Activated naive CD4-positive, alpha-beta T cell treated with anti-CD3 and anti-CD28 coated beads, Interleukin-2, amount 50 U/mL, for 72 hours (primary cell): ENCODE measurements at regions not wholly inside any gene's neighbourhood (a gene's known extent, or its start where the extent isn't known, plus 50 kb on each side); places are given as distances from the start of the nearest gene placed in this dataset.
"Not testable (repeated sequence)": the region's sequence is repeated elsewhere in the genome, so short reads cannot be mapped to it uniquely, and the experiment has no call there.

Experiments
- ATAC-seq, 2 donors: fragments of 150-1000 bp; cut with Tn5 transposase; 2 replicates each; pipeline ENCODE4 v1.10.0; 2021; ENCODE audit warnings: mild to moderate bottlenecking in 2 of 2, moderate library complexity in 2 of 2
- DNase-seq, 2 donors: peaks; one replicate each; pipeline ENCODE4 v3.0.0; 2021 to 2022; ENCODE audit warnings: low spot score in 2 of 2
- H3K27ac Mint-ChIP-seq, 2 donors: one replicate each; pipeline ENCODE4 v1.8.0; 2022; ENCODE audit warnings: mild to moderate bottlenecking in 2 of 2, mixed read lengths in 2 of 2
- H3K36me3 Mint-ChIP-seq, 2 donors: one replicate each; pipeline ENCODE4 v1.8.0; 2022; ENCODE audit warnings: mixed read lengths in 2 of 2
- H3K9me3 Mint-ChIP-seq, 2 donors: one replicate each; pipeline ENCODE4 v1.8.0; 2022; ENCODE audit warnings: mixed read lengths in 2 of 2

GRCh38 chr9:102941868-102942267, 53.3 kb upstream of the CYLC2 start:
- DNase-seq (no peak), ATAC-seq (no peak)
- peaks cover 0 to 5% of the 10 kb centered on the region in 2 donors for H3K36me3 Mint-ChIP-seq
- peaks cover 9 to 14% of the 10 kb centered on the region in 2 donors for H3K9me3 Mint-ChIP-seq
- no peak overlapping the region for H3K27ac Mint-ChIP-seq

GRCh38 chr9:102922526-102922925, 72.6 kb upstream of the CYLC2 start:
- Mint-ChIP-seq H3K36me3 (no peaks in the 10 kb centered on the region), H3K27ac (no peak overlapping the region), H3K9me3 (peaks cover under 1% of the 10 kb centered on the region in 2 donors)
- peak; percentile 60 to 71 for ATAC-seq
- no peak for DNase-seq

- Mint-ChIP-seq H3K9me3 (peaks cover 5 to 20% of the 10 kb centered on the region in 2 donors), H3K36me3 (no peaks in the 10 kb centered on the region), H3K27ac (no peak overlapping the region)
- ATAC-seq = no peak
- no peak for DNase-seq
Measured at GRCh38 chr9:102911185-102911584, 83.9 kb upstream of the CYLC2 start.

GRCh38 chr9:102905795-102906194, 89.3 kb upstream of the CYLC2 start:
- H3K27ac Mint-ChIP-seq, ATAC-seq, DNase-seq: not testable (repeated sequence)
- peaks cover 0 to 12% of the 10 kb centered on the region in 2 donors for H3K36me3 Mint-ChIP-seq
- H3K9me3 Mint-ChIP-seq = peaks cover 21 to 41% of the 10 kb centered on the region in 2 donors

- ATAC-seq = no peak
- DNase-seq = no peak
- Mint-ChIP-seq H3K36me3 (no peaks in the 10 kb centered on the region), H3K27ac (no peak overlapping the region), H3K9me3 (peaks cover 8 to 9% of the 10 kb centered on the region in 2 donors)
Measured at GRCh38 chr9:102892025-102892424, 103.1 kb upstream of the CYLC2 start.

- H3K9me3 Mint-ChIP-seq, H3K27ac Mint-ChIP-seq, ATAC-seq, DNase-seq, H3K36me3 Mint-ChIP-seq: not testable (repeated sequence)
Measured at GRCh38 chr9:102888747-102889146, 106.4 kb upstream of the CYLC2 start.

GRCh38 chr9:102875687-102876086, 119.4 kb upstream of the CYLC2 start:
- no peak for DNase-seq
- no peak overlapping the region for H3K27ac Mint-ChIP-seq
- peaks cover 11 to 18% of the 10 kb centered on the region in 2 donors for H3K9me3 Mint-ChIP-seq
- ATAC-seq = no peak
- H3K36me3 Mint-ChIP-seq = no peaks in the 10 kb centered on the region

DNA sequence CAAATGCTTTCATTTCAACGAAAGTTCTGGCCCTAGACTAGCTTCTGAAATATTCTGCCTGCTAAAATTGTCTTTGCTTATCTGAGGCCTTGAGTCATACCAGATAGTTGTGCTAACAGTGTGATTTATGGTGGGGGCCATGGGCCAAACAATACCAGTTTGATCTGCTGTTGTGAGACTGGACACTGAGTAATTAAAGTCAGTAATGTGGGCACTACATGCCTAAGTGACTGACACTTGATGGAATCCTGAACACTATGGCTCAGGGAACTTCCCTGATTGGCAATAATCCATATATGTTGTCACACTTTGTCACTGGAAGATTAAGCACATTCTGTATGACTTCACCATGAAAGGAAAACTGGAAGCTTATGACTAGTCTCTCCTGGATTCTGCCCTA, 127.6 kb upstream of the CYLC2 start:
- H3K9me3 Mint-ChIP-seq = peaks cover 7 to 8% of the 10 kb centered on the region in 2 donors
- no peak for DNase-seq

GRCh38 chr9:102862478-102862877, 132.7 kb upstream of the CYLC2 start:
- Mint-ChIP-seq H3K36me3 (no peaks in the 10 kb centered on the region), H3K27ac (no peak overlapping the region), H3K9me3 (peaks cover 11 to 12% of the 10 kb centered on the region in 2 donors)
- no peak for ATAC-seq
- DNase-seq = no peak

More for the DNA sequence above, 127.6 kb upstream of the CYLC2 start:
- Mint-ChIP-seq H3K27ac (no peak overlapping the region), H3K36me3 (no peaks in the 10 kb centered on the region)
- ATAC-seq = no peak

GRCh38 chr9:102855641-102856040, 139.5 kb upstream of the CYLC2 start:
- ATAC-seq = no peak
- Mint-ChIP-seq H3K36me3 (no peaks in the 10 kb centered on the region), H3K9me3 (peaks cover 12 to 15% of the 10 kb centered on the region in 2 donors)

GRCh38 chr9:102845827-102846371, 149.2 kb upstream of the CYLC2 start:
- Mint-ChIP-seq H3K36me3 (peaks cover 0 to 4% of the 10 kb centered on the region in 2 donors), H3K9me3 (peaks cover 9 to 13% of the 10 kb centered on the region in 2 donors), H3K27ac (no peak overlapping the region)
- ATAC-seq = no peak
- DNase-seq = no peak

More at GRCh38 chr9:102855641-102856040, 139.5 kb upstream of the CYLC2 start:
- no peak overlapping the region for H3K27ac Mint-ChIP-seq
- DNase-seq = no peak

DNA sequence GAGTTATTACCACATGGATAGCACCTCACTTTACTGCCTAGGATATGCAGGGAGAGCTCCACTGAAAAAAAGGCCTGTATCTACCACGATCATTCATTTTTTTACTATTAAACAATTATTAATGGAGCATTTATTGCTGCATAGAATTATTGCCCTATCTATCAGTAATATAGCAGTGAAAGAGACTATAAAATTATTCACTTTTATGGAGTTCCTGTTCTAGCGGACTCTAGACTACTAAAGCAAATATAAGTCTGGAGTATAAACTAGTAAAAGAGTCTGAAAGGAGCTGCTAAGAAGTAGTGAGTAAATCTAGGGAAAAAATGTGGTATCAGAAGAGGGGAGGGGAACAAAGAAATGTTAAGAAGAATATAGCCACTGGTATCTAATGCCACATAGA, 150.4 kb upstream of the CYLC2 start:
- Mint-ChIP-seq H3K36me3 (peaks cover 0 to 4% of the 10 kb centered on the region in 2 donors), H3K9me3 (peaks cover 8 to 13% of the 10 kb centered on the region in 2 donors), H3K27ac (no peak overlapping the region)
- no peak for DNase-seq
- ATAC-seq = no peak

- no peak for DNase-seq
- no peak overlapping the region for H3K27ac Mint-ChIP-seq
- no peak for ATAC-seq
- H3K9me3 Mint-ChIP-seq = peaks cover 6 to 12% of the 10 kb centered on the region in 2 donors
- H3K36me3 Mint-ChIP-seq = peaks cover 0 to 2% of the 10 kb centered on the region in 2 donors
Measured at GRCh38 chr9:102842423-102842822, 152.7 kb upstream of the CYLC2 start.

- Mint-ChIP-seq H3K9me3 (peaks cover 9 to 11% of the 10 kb centered on the region in 2 donors), H3K36me3 (no peaks in the 10 kb centered on the region), H3K27ac (no peak overlapping the region)
- ATAC-seq (no peak), DNase-seq (no peak)
Measured at GRCh38 chr9:102841376-102841775, 153.8 kb upstream of the CYLC2 start.

DNA sequence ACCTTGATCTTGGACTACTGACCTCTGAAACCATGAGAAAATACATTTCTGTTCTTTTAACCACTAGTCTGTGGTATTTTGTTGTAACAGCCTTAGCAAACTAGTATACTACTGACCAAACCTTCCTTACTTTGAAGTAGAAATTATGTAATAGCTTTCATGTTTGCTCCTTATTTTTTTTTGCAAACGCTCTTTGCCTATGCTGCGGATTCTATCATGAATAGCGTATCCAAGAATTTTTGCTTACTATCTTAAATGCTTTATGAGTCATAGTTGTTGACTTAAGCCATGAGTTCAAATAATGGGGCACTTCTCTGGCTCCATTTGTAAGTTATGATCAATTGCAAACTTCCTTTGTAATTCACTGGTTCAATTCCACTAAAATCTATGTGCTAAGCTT, 154.8 kb upstream of the CYLC2 start:
- ATAC-seq (no peak), DNase-seq (no peak)
- Mint-ChIP-seq H3K9me3 (peaks cover 9 to 11% of the 10 kb centered on the region in 2 donors), H3K36me3 (no peaks in the 10 kb centered on the region), H3K27ac (no peak overlapping the region)

- peaks cover 6 to 10% of the 10 kb centered on the region in 2 donors for H3K9me3 Mint-ChIP-seq
Measured at GRCh38 chr9:102832814-102833213, 162.3 kb upstream of the CYLC2 start.

DNA sequence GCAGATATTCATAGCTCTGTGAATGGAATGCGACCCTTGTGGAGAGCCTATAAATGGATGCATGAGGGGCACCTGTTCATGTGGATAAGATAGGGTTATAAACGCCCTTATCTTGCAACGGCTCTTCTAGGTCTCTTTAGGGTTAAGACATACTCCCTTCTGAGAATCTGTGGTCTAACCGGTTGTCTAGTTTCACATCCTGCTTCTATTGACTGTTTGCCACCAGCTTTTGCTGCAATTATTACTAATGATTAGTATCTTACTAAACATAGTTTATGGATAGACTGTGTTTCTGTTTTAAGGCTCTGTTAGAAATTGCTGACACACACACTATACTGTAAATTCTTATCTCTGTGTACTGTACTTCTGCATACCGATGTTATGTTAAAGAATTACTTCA, 198.9 kb upstream of the CYLC2 start:
- Mint-ChIP-seq H3K9me3 (peaks cover 12 to 16% of the 10 kb centered on the region in 2 donors), H3K36me3 (peaks cover 0 to 4% of the 10 kb centered on the region in 2 donors), H3K27ac (no peak overlapping the region)
- no peak for ATAC-seq
- DNase-seq = no peak

More at GRCh38 chr9:102832814-102833213, 162.3 kb upstream of the CYLC2 start:
- no peak for DNase-seq
- Mint-ChIP-seq H3K36me3 (no peaks in the 10 kb centered on the region), H3K27ac (no peak overlapping the region)
- no peak for ATAC-seq

- no peak overlapping the region for H3K27ac Mint-ChIP-seq
- ATAC-seq (no peak), DNase-seq (no peak)
- peaks cover 12 to 16% of the 10 kb centered on the region in 2 donors for H3K9me3 Mint-ChIP-seq
- H3K36me3 Mint-ChIP-seq = peaks cover 0 to 4% of the 10 kb centered on the region in 2 donors
Measured at GRCh38 chr9:102795532-102795931, 199.6 kb upstream of the CYLC2 start.
